GM23338 (cell line): ENCODE measurements at regions not wholly inside any gene's neighbourhood (a gene's known extent, or its start where the extent isn't known, plus 50 kb on each side); places are given as distances from the start of the nearest gene placed in this dataset.
A peak's percentile ranks its signal among the peaks of the same experiment; 100 is the strongest.

Experiments used
- ATAC-seq: fragments of 200-7000 bp; cut with Tn5 transposase; 3 replicates; pipeline ENCODE4 v1.9.1; 2020
- DNase-seq: peaks from one replicate; pipeline ENCODE4 v3.0.0-alpha.2; 2015; ENCODE audit warnings: low spot score
- H2AFZ ChIP-seq: fragments of 200-600 bp; sonication (generic); 2 replicates; pipeline ENCODE4 v1.8.0; 2016; ENCODE audit warnings: antibody characterized with exemption, mild to moderate bottlenecking, moderate library complexity
- H3F3A ChIP-seq: fragments of 200-600 bp; sonication (generic); replicated peaks from 2 replicates; pipeline ENCODE4 v1.8.0; 2017; ENCODE audit warnings: antibody characterized with exemption, mixed run types, low read depth
- H3K27ac ChIP-seq: fragments of 200-600 bp; sonication (generic); 2 replicates; pipeline ENCODE4 v1.6.1; 2016; ENCODE audit warnings: low read depth
- H3K27me3 ChIP-seq: fragments of 200-600 bp; sonication (generic); 2 replicates; pipeline ENCODE4 v1.8.0; 2016; ENCODE audit warnings: mild to moderate bottlenecking, mixed run types, moderate library complexity; ENCODE audit not compliant: insufficient read depth
- H3K36me3 ChIP-seq: fragments of 200-600 bp; sonication (generic); 2 replicates; pipeline ENCODE4 v1.8.0; 2016; ENCODE audit warnings: mild to moderate bottlenecking; ENCODE audit not compliant: insufficient read depth
- H3K4me1 ChIP-seq: fragments of 200-600 bp; sonication (generic); 2 replicates; pipeline ENCODE4 v1.8.0; 2016; ENCODE audit warnings: mild to moderate bottlenecking, moderate library complexity; ENCODE audit not compliant: insufficient read depth
- H3K4me2 ChIP-seq: fragments of 200-600 bp; sonication (generic); 2 replicates; pipeline ENCODE4 v1.7.1; 2017; ENCODE audit warnings: mixed run types
- H3K4me3 ChIP-seq: fragments of 200-600 bp; sonication (generic); 2 replicates; pipeline ENCODE4 v1.6.1; 2016; ENCODE audit warnings: mixed run types
- H3K79me2 ChIP-seq: fragments of 200-600 bp; sonication (generic); replicated peaks from 2 replicates; pipeline ENCODE4 v1.8.0; 2017; ENCODE audit warnings: mild to moderate bottlenecking; ENCODE audit not compliant: insufficient read depth
- H3K9me2 ChIP-seq: fragments of 200-600 bp; sonication (generic); 2 replicates; pipeline ENCODE4 v1.8.0; 2017; ENCODE audit not compliant: insufficient read depth
- H4K20me1 ChIP-seq: fragments of 200-600 bp; sonication (generic); replicated peaks from 2 replicates; pipeline ENCODE4 v1.8.0; 2017; ENCODE audit warnings: mild to moderate bottlenecking; ENCODE audit not compliant: insufficient read depth
- H3K27ac Mint-ChIP-seq: 2 replicates; pipeline ENCODE4 v1.8.0; 2020; ENCODE audit warnings: inconsistent platforms, mild to moderate bottlenecking, moderate library complexity, mixed read lengths
- H3K27me3 Mint-ChIP-seq: 3 replicates; pipeline ENCODE4 v1.8.0; 2022; ENCODE audit warnings: low read depth, mild to moderate bottlenecking, moderate library complexity, mixed read lengths, inconsistent platforms; ENCODE audit not compliant: insufficient read depth, poor library complexity
- H3K36me3 Mint-ChIP-seq: 3 replicates; pipeline ENCODE4 v1.8.0; 2021; ENCODE audit warnings: low read depth, mild to moderate bottlenecking, inconsistent platforms, moderate library complexity, mixed read lengths
- H3K4me1 Mint-ChIP-seq: 3 replicates; pipeline ENCODE4 v1.8.0; 2020; ENCODE audit warnings: mild to moderate bottlenecking, inconsistent platforms, mixed read lengths
- H3K4me3 Mint-ChIP-seq: 3 replicates; pipeline ENCODE4 v1.8.0; 2021; ENCODE audit warnings: moderate library complexity, mild to moderate bottlenecking, inconsistent platforms, mixed read lengths
- H3K9me3 Mint-ChIP-seq: 3 replicates; pipeline ENCODE4 v1.8.0; 2020; ENCODE audit warnings: moderate library complexity, mild to moderate bottlenecking, inconsistent platforms, mixed read lengths
- CREB1 ChIP-seq: fragments of 250-450 bp; sonication (Bioruptor Pico); IDR thresholded peaks from 2 replicates; pipeline ENCODE4 v1.5.0; 2020; ENCODE audit warnings: low read depth, mild to moderate bottlenecking, moderate library complexity
- EZH2 ChIP-seq: fragments of 200-600 bp; sonication (generic); IDR thresholded peaks from one replicate; pipeline ENCODE4 v1.8.0; 2017; ENCODE audit warnings: antibody characterized with exemption, mild to moderate bottlenecking, low read depth; ENCODE audit not compliant: unreplicated experiment
- EZH2phosphoT487 ChIP-seq: fragments of 200-600 bp; sonication (generic); IDR thresholded peaks from one replicate; pipeline ENCODE4 v1.8.1; 2018; ENCODE audit warnings: antibody characterized with exemption; ENCODE audit not compliant: unreplicated experiment
- JUNB ChIP-seq: IDR thresholded peaks from one replicate; pipeline ENCODE4 v1.6.1; 2016; ENCODE audit warnings: antibody characterized with exemption; ENCODE audit not compliant: unreplicated experiment
- NANOG ChIP-seq: IDR thresholded peaks from 2 replicates; pipeline ENCODE4 v1.6.1; 2016; ENCODE audit warnings: antibody characterized with exemption, borderline replicate concordance
- POLR2AphosphoS5 ChIP-seq: IDR thresholded peaks from 2 replicates; pipeline ENCODE4 v1.6.1; 2016; ENCODE audit warnings: antibody characterized with exemption, low read depth
- STAT1 ChIP-seq: IDR thresholded peaks from one replicate; pipeline ENCODE4 v1.6.1; 2016; ENCODE audit warnings: antibody characterized with exemption; ENCODE audit not compliant: unreplicated experiment
- ZNF114 ChIP-seq: fragments of 250-450 bp; sonication (Bioruptor Pico); IDR thresholded peaks from 2 replicates; pipeline ENCODE4 v1.5.0; 2020; ENCODE audit warnings: mild to moderate bottlenecking, moderate library complexity
- ZNF331 ChIP-seq: fragments of 250-450 bp; sonication (Bioruptor Pico); IDR thresholded peaks from 2 replicates; pipeline ENCODE4 v1.5.0; 2020; ENCODE audit warnings: low read depth, mild to moderate bottlenecking, moderate library complexity
- TF ChIP-seq, protein P1 (sequence below), 2 experiments: fragments of 200-600 bp in 1 of 2; sonication (generic) in 1 of 2; conservative IDR thresholded peaks; 2 replicates each; pipeline versions ENCODE4 v1.5.1 to v1.6.1; 2016 to 2017; ENCODE audit warnings: antibody characterized with exemption in 2 of 2, low read depth in 2 of 2, mild to moderate bottlenecking in 2 of 2, moderate library complexity in 1 of 2
- TF ChIP-seq, protein P2 (sequence below): IDR thresholded peaks from one replicate; pipeline ENCODE4 v1.6.1; 2018; ENCODE audit warnings: antibody characterized with exemption; ENCODE audit not compliant: unreplicated experiment

- H3K36me3 Mint-ChIP-seq = no peaks in the 10 kb centered on the region
- no peak overlapping the region for H3K27ac Mint-ChIP-seq
- no peaks in the 10 kb centered on the region for H3K36me3 ChIP-seq
- ATAC-seq = no peak
- H3K27ac ChIP-seq = no peak overlapping the region
- H3K4me2 ChIP-seq = no peak overlapping the region
- no peaks in the 10 kb centered on the region for H3K9me3 Mint-ChIP-seq
- peaks cover under 1% of the 10 kb centered on the region for H3K27me3 Mint-ChIP-seq
- H3K27me3 ChIP-seq = no peaks in the 10 kb centered on the region
- no peak overlapping the region for H2AFZ ChIP-seq
- no peak for TF ChIP-seq EZH2phosphoT487
- no peak for TF ChIP-seq ZNF331 (CRISPR knock-in tag)
- H3K79me2 ChIP-seq = no peaks in the 10 kb centered on the region
- DNase-seq = no peak
- H3K4me3 ChIP-seq = no peak overlapping the region
- no peak overlapping the region for H3K4me3 Mint-ChIP-seq
- no peaks in the 10 kb centered on the region for H4K20me1 ChIP-seq
- H3K4me1 ChIP-seq = no peaks in the 10 kb centered on the region
- H3F3A ChIP-seq = no peaks in the 10 kb centered on the region
- H3K9me2 ChIP-seq = no peaks in the 10 kb centered on the region
- H3K4me1 Mint-ChIP-seq = peaks cover 3% of the 10 kb centered on the region; the same call in 1 of the 3 replicates
Observed at GRCh38 chr4:114272226-114272625, 292.8 kb upstream of the ARSJ start.

- no peaks in the 10 kb centered on the region for H3K79me2 ChIP-seq
- H3K4me1 Mint-ChIP-seq = peaks cover 3% of the 10 kb centered on the region; the same call in 1 of the 3 replicates
- TF ChIP-seq CREB1 (CRISPR knock-in tag) (no peak), EZH2 (no peak), NANOG (no peak), POLR2AphosphoS5 (no peak), ZNF114 (CRISPR knock-in tag) (no peak), ZNF331 (CRISPR knock-in tag) (no peak), JUNB (no peak), STAT1 (no peak), EZH2phosphoT487 (no peak)
- TF ChIP-seq, protein P1, sequence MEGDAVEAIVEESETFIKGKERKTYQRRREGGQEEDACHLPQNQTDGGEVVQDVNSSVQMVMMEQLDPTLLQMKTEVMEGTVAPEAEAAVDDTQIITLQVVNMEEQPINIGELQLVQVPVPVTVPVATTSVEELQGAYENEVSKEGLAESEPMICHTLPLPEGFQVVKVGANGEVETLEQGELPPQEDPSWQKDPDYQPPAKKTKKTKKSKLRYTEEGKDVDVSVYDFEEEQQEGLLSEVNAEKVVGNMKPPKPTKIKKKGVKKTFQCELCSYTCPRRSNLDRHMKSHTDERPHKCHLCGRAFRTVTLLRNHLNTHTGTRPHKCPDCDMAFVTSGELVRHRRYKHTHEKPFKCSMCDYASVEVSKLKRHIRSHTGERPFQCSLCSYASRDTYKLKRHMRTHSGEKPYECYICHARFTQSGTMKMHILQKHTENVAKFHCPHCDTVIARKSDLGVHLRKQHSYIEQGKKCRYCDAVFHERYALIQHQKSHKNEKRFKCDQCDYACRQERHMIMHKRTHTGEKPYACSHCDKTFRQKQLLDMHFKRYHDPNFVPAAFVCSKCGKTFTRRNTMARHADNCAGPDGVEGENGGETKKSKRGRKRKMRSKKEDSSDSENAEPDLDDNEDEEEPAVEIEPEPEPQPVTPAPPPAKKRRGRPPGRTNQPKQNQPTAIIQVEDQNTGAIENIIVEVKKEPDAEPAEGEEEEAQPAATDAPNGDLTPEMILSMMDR (conservative IDR thresholded peaks at IDR 0.05; ENCODE audit: low read depth in 2 of 2) = no peak
- TF ChIP-seq, protein P2, sequence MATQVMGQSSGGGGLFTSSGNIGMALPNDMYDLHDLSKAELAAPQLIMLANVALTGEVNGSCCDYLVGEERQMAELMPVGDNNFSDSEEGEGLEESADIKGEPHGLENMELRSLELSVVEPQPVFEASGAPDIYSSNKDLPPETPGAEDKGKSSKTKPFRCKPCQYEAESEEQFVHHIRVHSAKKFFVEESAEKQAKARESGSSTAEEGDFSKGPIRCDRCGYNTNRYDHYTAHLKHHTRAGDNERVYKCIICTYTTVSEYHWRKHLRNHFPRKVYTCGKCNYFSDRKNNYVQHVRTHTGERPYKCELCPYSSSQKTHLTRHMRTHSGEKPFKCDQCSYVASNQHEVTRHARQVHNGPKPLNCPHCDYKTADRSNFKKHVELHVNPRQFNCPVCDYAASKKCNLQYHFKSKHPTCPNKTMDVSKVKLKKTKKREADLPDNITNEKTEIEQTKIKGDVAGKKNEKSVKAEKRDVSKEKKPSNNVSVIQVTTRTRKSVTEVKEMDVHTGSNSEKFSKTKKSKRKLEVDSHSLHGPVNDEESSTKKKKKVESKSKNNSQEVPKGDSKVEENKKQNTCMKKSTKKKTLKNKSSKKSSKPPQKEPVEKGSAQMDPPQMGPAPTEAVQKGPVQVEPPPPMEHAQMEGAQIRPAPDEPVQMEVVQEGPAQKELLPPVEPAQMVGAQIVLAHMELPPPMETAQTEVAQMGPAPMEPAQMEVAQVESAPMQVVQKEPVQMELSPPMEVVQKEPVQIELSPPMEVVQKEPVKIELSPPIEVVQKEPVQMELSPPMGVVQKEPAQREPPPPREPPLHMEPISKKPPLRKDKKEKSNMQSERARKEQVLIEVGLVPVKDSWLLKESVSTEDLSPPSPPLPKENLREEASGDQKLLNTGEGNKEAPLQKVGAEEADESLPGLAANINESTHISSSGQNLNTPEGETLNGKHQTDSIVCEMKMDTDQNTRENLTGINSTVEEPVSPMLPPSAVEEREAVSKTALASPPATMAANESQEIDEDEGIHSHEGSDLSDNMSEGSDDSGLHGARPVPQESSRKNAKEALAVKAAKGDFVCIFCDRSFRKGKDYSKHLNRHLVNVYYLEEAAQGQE = no peak
Observed at GRCh38 chr4:114273238-114273637, 293.8 kb upstream of the ARSJ start.

More at GRCh38 chr4:114273238-114273637, 293.8 kb upstream of the ARSJ start:
- no peaks in the 10 kb centered on the region for H3K4me1 ChIP-seq
- peaks cover 2% of the 10 kb centered on the region for H3K27me3 Mint-ChIP-seq
- H4K20me1 ChIP-seq = no peaks in the 10 kb centered on the region
- no peaks in the 10 kb centered on the region for H3K36me3 ChIP-seq
- H3K4me3 ChIP-seq = no peak overlapping the region
- no peaks in the 10 kb centered on the region for H3K9me3 Mint-ChIP-seq
- H3K9me2 ChIP-seq = no peaks in the 10 kb centered on the region
- no peaks in the 10 kb centered on the region for H3K36me3 Mint-ChIP-seq
- no peaks in the 10 kb centered on the region for H3F3A ChIP-seq
- no peaks in the 10 kb centered on the region for H3K27me3 ChIP-seq
- no peak for ATAC-seq
- DNase-seq = no peak
- H3K4me2 ChIP-seq = no peak overlapping the region
- peak overlapping the region; percentile 5; the same call in 1 of the 2 replicates for H2AFZ ChIP-seq
- no peak overlapping the region for H3K27ac ChIP-seq
- no peak overlapping the region for H3K27ac Mint-ChIP-seq
- H3K4me3 Mint-ChIP-seq = no peak overlapping the region
